ENCODE measurements at regions not wholly inside any gene's neighbourhood (a gene's known extent, or its start where the extent isn't known, plus 50 kb on each side); places are given as distances from the start of the nearest gene placed in this dataset.

- POLR2A ChIA-PET (ENCODE audit: unreplicated experiment), result no interaction called here
- DNase-seq, result no peak
- no peaks in the 10 kb centered on the region for H3K36me3 ChIP-seq (ENCODE audit: low read depth)
- no peak overlapping the region for H2AFZ ChIP-seq
- H3F3A ChIP-seq (ENCODE audit: insufficient read depth, low read depth), result no peaks in the 10 kb centered on the region
- TF ChIP-seq EZH2 (IDR thresholded peaks at IDR 0.05; ENCODE audit: low read depth) (no peak), CTCF (conservative IDR thresholded peaks at IDR 0.05) (no peak)
- H3K4me2 ChIP-seq, result no peak overlapping the region
- H3K4me1 ChIP-seq (replicated peaks; ENCODE audit: insufficient read depth), result no peaks in the 10 kb centered on the region
- no peak overlapping the region for H3K4me3 ChIP-seq
- H4K20me1 ChIP-seq (ENCODE audit: insufficient read depth), result no peaks in the 10 kb centered on the region
- H3K79me2 ChIP-seq (ENCODE audit: low read depth), result no peaks in the 10 kb centered on the region
- no peak overlapping the region for H3K27ac ChIP-seq
- intact Hi-C loops (cut with micrococcal nuclease; ENCODE audit: unreplicated experiment), result no loop called here
- no peaks in the 10 kb centered on the region for H3K9me3 ChIP-seq (ENCODE audit: insufficient read depth, low read depth)
- no TSS peak for BruUV-seq (replicated peaks)
- no peaks in the 10 kb centered on the region for H3K9me2 ChIP-seq (ENCODE audit: insufficient read depth)
- peaks cover 77% of the 10 kb centered on the region for H3K27me3 ChIP-seq (ENCODE audit: insufficient read depth, low read depth)
- CTCF ChIA-PET, result no interaction called here
These were observed 125.8 kb downstream of the RRAGC start for GRCh38 chr1:38733761-38734160.

- Histone ChIP-seq H3K4me3 (no peak overlapping the region), H3K27me3 (ENCODE audit: insufficient read depth, low read depth) (peaks cover 86% of the 10 kb centered on the region), H3K27ac (no peak overlapping the region), H3K4me1 (replicated peaks; ENCODE audit: insufficient read depth) (no peaks in the 10 kb centered on the region), H3K79me2 (ENCODE audit: low read depth) (no peaks in the 10 kb centered on the region), H3K36me3 (ENCODE audit: low read depth) (no peaks in the 10 kb centered on the region), H2AFZ (no peak overlapping the region), H3K4me2 (no peak overlapping the region), H3K9me2 (ENCODE audit: insufficient read depth) (no peaks in the 10 kb centered on the region), H3K9me3 (ENCODE audit: insufficient read depth, low read depth) (no peaks in the 10 kb centered on the region), H4K20me1 (ENCODE audit: insufficient read depth) (no peaks in the 10 kb centered on the region), H3F3A (ENCODE audit: insufficient read depth, low read depth) (no peaks in the 10 kb centered on the region)
- BruUV-seq (replicated peaks), result no TSS peak
- ChIA-PET CTCF (no interaction called here), POLR2A (ENCODE audit: unreplicated experiment) (no interaction called here)
- no peak for TF ChIP-seq CTCF (conservative IDR thresholded peaks at IDR 0.05)
- intact Hi-C loops (cut with micrococcal nuclease; ENCODE audit: unreplicated experiment), result no loop called here
- no peak for DNase-seq
These were observed 128.8 kb downstream of the RRAGC start for GRCh38 chr1:38730511-38731397.

DNA sequence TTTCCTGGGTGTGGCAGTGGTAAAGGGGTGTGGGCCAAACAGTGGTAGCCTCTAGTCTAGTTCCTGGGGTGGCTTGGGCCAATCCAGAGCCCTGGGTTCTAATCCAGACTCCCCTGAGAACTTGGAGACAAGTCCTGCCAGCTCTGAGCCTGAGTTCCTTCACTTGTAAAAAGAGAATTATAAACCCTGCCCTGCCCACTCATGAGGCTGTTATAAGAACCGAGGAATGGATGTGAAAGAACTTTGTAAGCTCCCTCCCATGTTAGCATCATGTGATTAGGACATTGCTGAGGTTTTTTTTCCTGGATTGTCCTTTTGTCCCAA is 131.0 kb downstream of the RRAGC start:
- Histone ChIP-seq H4K20me1 (ENCODE audit: insufficient read depth) (no peaks in the 10 kb centered on the region), H3K27me3 (ENCODE audit: insufficient read depth, low read depth) (peaks cover 87% of the 10 kb centered on the region), H3K36me3 (ENCODE audit: low read depth) (no peaks in the 10 kb centered on the region), H3F3A (ENCODE audit: insufficient read depth, low read depth) (no peaks in the 10 kb centered on the region), H3K9me2 (ENCODE audit: insufficient read depth) (no peaks in the 10 kb centered on the region), H2AFZ (no peak overlapping the region), H3K27ac (no peak overlapping the region), H3K4me2 (no peak overlapping the region), H3K9me3 (ENCODE audit: insufficient read depth, low read depth) (no peaks in the 10 kb centered on the region), H3K79me2 (ENCODE audit: low read depth) (no peaks in the 10 kb centered on the region), H3K4me1 (replicated peaks; ENCODE audit: insufficient read depth) (no peaks in the 10 kb centered on the region), H3K4me3 (no peak overlapping the region)
- no TSS peak for BruUV-seq (replicated peaks)
- ChIA-PET POLR2A (ENCODE audit: unreplicated experiment) (no interaction called here), CTCF (no interaction called here)
- TF ChIP-seq CTCF (conservative IDR thresholded peaks at IDR 0.05) (no peak), EZH2 (IDR thresholded peaks at IDR 0.05; ENCODE audit: low read depth) (no peak)
- intact Hi-C loops (cut with micrococcal nuclease; ENCODE audit: unreplicated experiment), result no loop called here
- no peak for DNase-seq

All from PC-9 (cell line).